ENCODE measurements at regions not wholly inside any gene's neighbourhood (a gene's known extent, or its start where the extent isn't known, plus 50 kb on each side); places are given as distances from the start of the nearest gene placed in this dataset.

- TF ChIP-seq GATA3 (IDR thresholded peaks at IDR 0.05; ENCODE audit: low read depth, low read length) (no peak), GATA2 (IDR thresholded peaks at IDR 0.05; ENCODE audit: low read depth, low read length) (no peak)
Observed at GRCh38 chr7:156539999-156540398, 100.6 kb upstream of the RNF32 start.

Data from SH-SY5Y (cell line).